ENCODE measurements at regions not wholly inside any gene's neighbourhood (a gene's known extent, or its start where the extent isn't known, plus 50 kb on each side); places are given as distances from the start of the nearest gene placed in this dataset.

DNA sequence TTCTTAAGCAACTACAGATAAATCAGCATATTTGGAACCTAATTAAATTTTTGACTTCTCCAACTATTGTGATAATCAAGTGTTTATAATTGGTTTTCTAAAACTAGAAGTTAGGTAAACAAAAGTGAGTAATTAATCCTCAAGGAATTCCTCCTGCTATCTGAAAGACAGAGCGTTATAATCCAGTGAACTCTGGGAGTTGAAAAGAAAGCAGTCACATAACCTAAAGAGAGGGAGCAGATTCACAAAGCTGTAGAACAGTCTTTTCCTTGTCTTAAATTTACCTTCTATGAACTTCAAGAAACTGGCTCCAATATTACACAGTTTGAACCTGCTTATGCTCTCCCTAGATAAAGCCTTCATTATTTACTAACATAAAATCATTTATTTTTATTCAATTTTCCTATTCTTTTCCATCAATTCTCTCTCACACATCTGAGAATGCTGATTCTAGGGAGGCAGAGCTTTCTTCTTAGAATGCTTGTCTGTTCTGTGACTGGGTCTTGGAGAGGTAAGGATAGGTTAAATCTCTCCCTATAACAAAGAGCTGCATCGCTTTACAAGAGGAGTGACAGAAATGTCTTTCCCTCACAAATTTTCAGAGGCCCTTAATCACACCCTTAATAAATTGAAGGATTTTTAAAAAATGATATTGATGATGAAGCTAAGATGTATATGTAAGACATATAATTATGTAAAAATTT is 132.8 kb downstream of the TUSC7 start:
- no peak overlapping the region for H3K4me3 ChIP-seq (ENCODE audit: extremely low read depth in 1 of 4, insufficient read depth in 2 of 4, low read depth in 3 of 4, low read length in 4 of 4)
- WGBS, 2 experiments (ENCODE audit: extremely low coverage in 1 of 2, insufficient coverage in 1 of 2, insufficient read length in 1 of 2, insufficient replicate concordance in 2 of 2, low coverage in 1 of 2, low lambda C conversion rate in 2 of 2, missing lambda C conversion rate in 1 of 2), result 33% methylated on average over 2 of the region's 2 CpGs; no CpG with 5 or more reads in 1 of the 2 experiments
- H3K27ac ChIP-seq (ENCODE audit: low read depth, low read length), result no peak overlapping the region
- no peak overlapping the region for H2BK5ac ChIP-seq (ENCODE audit: low read depth, low read length)
- H4K91ac ChIP-seq (replicated peaks; ENCODE audit: insufficient read length, low read length), result no peak overlapping the region
- no peak overlapping the region for H3K18ac ChIP-seq (ENCODE audit: extremely low read depth, low read length)
- no peak overlapping the region for H3K9ac ChIP-seq (replicated peaks in 1 of 4; ENCODE audit: extremely low read depth in 1 of 4, low read depth in 3 of 4, low read length in 3 of 4)
- H4K20me1 ChIP-seq (replicated peaks in 1 of 2; ENCODE audit: control insufficient read depth in 1 of 2, insufficient read depth in 2 of 2, low read length in 2 of 2), result no peaks in the 10 kb centered on the region
- H3K79me1 ChIP-seq (ENCODE audit: low read depth, low read length), result no peaks in the 10 kb centered on the region
- H2BK120ac ChIP-seq (replicated peaks; ENCODE audit: low read depth, low read length), result no peak overlapping the region
- H3K4me1 ChIP-seq (replicated peaks in 1 of 4; ENCODE audit: control insufficient read depth in 3 of 4, insufficient read depth in 4 of 4, low read length in 3 of 4), result peaks cover 0 to 7% (median 4%) of the 10 kb centered on the region in 4 experiments; a peak in 2 of 7 replicates
- H4K8ac ChIP-seq (ENCODE audit: extremely low read depth, insufficient read depth, low read length), result no peak overlapping the region
- no peak for FAIRE-seq
- no peak overlapping the region for H3K4me2 ChIP-seq (ENCODE audit: insufficient read depth in 1 of 2, low read depth in 2 of 2, low read length in 2 of 2)
- DNase-seq (ENCODE audit: low read depth in 1 of 2, low spot score in 2 of 2), result no peak
- H2BK12ac ChIP-seq (ENCODE audit: low read depth, low read length), result no peak overlapping the region
- POLR2A ChIA-PET (ENCODE audit: partially characterized antibody), result no interaction called here
- no peaks in the 10 kb centered on the region for H3K27me3 ChIP-seq (replicated peaks in 1 of 4; ENCODE audit: control insufficient read depth in 3 of 4, extremely low read depth in 1 of 4, insufficient read depth in 3 of 4, low read length in 3 of 4)
- no peak overlapping the region for H2AK5ac ChIP-seq (ENCODE audit: low read depth, low read length)
- no peaks in the 10 kb centered on the region for H3K36me3 ChIP-seq (ENCODE audit: control insufficient read depth in 2 of 4, insufficient read depth in 4 of 4, low read length in 3 of 4)
- H4K5ac ChIP-seq (ENCODE audit: insufficient read length, low read depth, low read length), result no peak overlapping the region
- H3K56ac ChIP-seq (replicated peaks; ENCODE audit: insufficient read length, low read depth, low read length), result no peak overlapping the region
- no peaks in the 10 kb centered on the region for H3K79me2 ChIP-seq (ENCODE audit: control insufficient read depth in 1 of 2, insufficient read depth in 2 of 2, low read length in 2 of 2)
- no peak overlapping the region for H2BK15ac ChIP-seq (ENCODE audit: low read length)
- TF ChIP-seq CREB1 (IDR thresholded peaks at IDR 0.05), result no peak
- TF ChIP-seq NANOG (IDR thresholded peaks at IDR 0.05; ENCODE audit: insufficient read depth, low read depth, low read length, poor library complexity, severe bottlenecking), result no peak
- TF ChIP-seq, protein P1, sequence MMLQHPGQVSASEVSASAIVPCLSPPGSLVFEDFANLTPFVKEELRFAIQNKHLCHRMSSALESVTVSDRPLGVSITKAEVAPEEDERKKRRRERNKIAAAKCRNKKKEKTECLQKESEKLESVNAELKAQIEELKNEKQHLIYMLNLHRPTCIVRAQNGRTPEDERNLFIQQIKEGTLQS (IDR thresholded peaks at IDR 0.05; ENCODE audit: insufficient read depth, low read depth, low read length), result no peak
- TF ChIP-seq, protein P2, sequence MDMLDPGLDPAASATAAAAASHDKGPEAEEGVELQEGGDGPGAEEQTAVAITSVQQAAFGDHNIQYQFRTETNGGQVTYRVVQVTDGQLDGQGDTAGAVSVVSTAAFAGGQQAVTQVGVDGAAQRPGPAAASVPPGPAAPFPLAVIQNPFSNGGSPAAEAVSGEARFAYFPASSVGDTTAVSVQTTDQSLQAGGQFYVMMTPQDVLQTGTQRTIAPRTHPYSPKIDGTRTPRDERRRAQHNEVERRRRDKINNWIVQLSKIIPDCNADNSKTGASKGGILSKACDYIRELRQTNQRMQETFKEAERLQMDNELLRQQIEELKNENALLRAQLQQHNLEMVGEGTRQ (IDR thresholded peaks at IDR 0.05; ENCODE audit: low read length), result no peak
- TF ChIP-seq TBP (IDR thresholded peaks at IDR 0.05; ENCODE audit: low read depth, low read length), result no peak
- TF ChIP-seq RBBP5 (IDR thresholded peaks at IDR 0.05; ENCODE audit: borderline replicate concordance, low read depth, low read length), result no peak
- no peak for TF ChIP-seq KDM5A (IDR thresholded peaks at IDR 0.05; ENCODE audit: low read length)
- TF ChIP-seq SIN3A (conservative IDR thresholded peaks at IDR 0.05 in 1 of 2, IDR thresholded peaks at IDR 0.05 in 1 of 2; ENCODE audit: low read depth in 1 of 2, low read length in 2 of 2), result no peak
- no peak for TF ChIP-seq EGR1 (IDR thresholded peaks at IDR 0.05; ENCODE audit: borderline replicate concordance, low read depth, low read length)
- TF ChIP-seq KDM4A (IDR thresholded peaks at IDR 0.05; ENCODE audit: low read depth, low read length, severe bottlenecking), result no peak
- no peak overlapping the region for H2AFZ ChIP-seq (ENCODE audit: low read length)
- no peak overlapping the region for H3K14ac ChIP-seq (ENCODE audit: insufficient read length)
- H3K23ac ChIP-seq (ENCODE audit: insufficient read length), result no peak overlapping the region
- no peak overlapping the region for H3K4ac ChIP-seq (replicated peaks; ENCODE audit: insufficient read length, low read depth, low read length)
- H3K23me2 ChIP-seq (ENCODE audit: low read depth, low read length), result no peaks in the 10 kb centered on the region; the same call in 1 of the 2 replicates
- peaks cover 0 to 3% of the 10 kb centered on the region in 2 experiments; a peak in 1 of 4 replicates for H3K9me3 ChIP-seq (ENCODE audit: insufficient read depth in 2 of 2, low read depth in 1 of 2, low read length in 1 of 2)
- H2BK20ac ChIP-seq (ENCODE audit: low read length), result no peak overlapping the region
- CTCF ChIA-PET (ENCODE audit: partially characterized antibody), result interaction anchor here (0.9 to 3.0 kb wide), 3 partner anchors 11 to 33 kb away, joined by 3 to 8 read pairs (median 4); no protein-coding TSS in a partner anchor
